NCI-H526 (cell line): ENCODE measurements at regions not wholly inside any gene's neighbourhood (a gene's known extent, or its start where the extent isn't known, plus 50 kb on each side); places are given as distances from the start of the nearest gene placed in this dataset.
A peak's percentile ranks its signal among the peaks of the same experiment; 100 is the strongest.

ENCODE experiments used
- DNase-seq, 2 experiments: peaks; one replicate each; lab custom pipeline; 2025; lab: John Stamatoyannopoulos, UW

GRCh38 chr3:147589016-147589415 lies 179.9 kb downstream of the ZIC1 start:
- peak; percentile 63 to 82 for DNase-seq

DNA sequence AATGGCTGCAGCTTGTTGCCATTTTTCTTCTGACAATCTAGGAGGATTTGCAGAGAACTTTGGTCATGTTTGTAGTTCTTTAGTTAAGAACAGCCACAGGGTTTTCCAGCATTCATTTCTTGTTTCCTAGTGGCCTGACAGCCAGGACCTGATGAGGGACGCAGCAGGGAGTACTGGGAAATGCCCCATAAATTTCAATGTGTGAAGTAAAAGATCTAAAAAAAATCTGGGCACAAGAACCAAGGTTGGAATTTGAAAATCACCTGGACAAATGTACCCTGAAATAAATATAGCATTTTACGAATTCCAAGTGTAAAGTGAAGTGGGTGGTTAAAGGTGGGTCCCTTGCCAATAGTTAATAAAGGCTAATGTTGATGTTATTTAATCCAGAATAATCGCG lies 195.0 kb downstream of the ZIC1 start:
- no peak for DNase-seq

DNA sequence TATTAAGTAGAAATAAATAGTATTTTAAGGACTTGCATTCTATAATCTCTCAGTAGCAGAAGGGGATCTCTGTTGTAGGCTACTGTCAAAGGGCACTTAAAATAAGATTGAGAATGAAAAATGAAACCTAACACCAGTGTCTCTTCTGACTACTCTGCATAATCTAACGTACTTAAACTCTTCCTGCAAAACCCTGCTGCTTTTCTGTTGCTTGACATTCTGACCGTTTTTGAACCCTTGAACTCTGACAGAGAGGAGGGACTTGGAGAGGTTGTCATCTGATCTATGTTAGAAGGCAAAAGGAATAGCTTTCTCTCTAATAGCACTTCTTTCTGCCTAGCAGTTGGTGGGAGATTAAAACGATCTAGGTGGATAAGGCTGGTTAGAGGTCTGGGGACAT lies 204.6 kb downstream of the ZIC1 start:
- DNase-seq = peak in 1 of 2 experiments; percentile 32

DNA sequence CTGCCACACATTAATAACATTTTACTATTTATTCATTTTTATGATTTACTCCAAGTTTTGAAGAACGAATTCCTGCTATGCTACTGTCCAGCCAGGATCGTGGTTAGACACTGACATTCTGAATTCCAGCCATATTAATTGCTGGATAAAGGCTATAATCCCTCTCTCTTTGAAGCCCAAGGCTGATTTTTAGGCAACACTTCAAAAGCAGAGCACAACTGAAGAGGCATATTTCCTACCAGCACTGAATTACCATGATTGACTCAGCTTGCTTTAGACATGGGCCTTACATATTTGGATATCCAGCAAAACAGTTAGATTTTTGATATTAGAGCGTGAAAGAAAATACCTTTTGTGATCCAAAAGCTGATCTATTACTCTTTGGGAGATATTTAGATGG lies 205.0 kb downstream of the ZIC1 start:
- no peak for DNase-seq

DNA sequence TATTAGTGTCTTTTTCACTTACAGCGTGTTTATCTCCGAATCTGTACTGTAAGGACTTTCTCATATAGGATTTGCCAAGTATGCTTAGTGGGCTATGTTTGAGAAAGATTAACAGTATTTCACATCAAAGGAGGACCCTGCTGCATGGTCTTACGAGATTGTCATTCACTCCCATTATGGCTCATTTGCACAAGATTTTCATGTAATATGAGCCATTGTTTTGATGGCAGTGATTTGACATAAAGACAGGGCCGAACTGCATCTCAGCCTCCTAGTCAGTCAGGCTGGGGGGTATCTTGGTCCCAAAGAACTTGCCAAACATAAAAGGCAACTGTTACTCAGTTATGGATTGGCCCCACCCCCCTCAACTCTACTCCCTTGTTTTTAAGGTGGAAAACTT lies 205.9 kb downstream of the ZIC1 start:
- peak in 1 of 2 experiments; percentile 29 for DNase-seq

DNA sequence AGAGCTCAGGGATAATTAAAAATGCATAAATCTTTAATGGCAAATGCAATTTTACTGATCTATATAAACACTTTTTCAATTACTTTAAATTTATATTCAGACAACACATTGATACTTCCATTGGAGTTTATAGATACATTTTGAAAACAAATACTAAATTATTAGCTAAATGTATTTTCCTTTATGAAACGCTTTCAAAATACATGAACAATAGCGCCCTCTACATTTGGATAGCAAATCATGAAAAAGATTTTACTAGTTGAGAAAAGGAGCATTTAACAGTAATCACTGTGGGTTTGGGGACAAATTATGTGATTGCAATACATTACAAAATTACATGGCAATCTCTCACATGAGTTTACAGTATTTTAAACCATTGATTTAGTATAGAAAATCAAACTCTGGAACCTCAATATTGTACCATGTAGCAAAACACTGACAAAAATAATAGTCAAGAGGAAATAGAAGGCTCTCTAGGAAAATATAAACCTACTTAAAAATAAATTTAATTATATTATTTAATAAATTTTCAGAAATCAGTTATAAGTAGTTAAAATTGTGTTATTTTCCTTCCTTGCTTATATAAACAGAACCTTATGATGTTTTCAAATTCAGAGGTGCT lies 207.9 kb downstream of the ZIC1 start:
- peak; percentile 51 to 81 for DNase-seq

- no peak for DNase-seq
Measured at GRCh38 chr3:147618691-147619090, 209.5 kb downstream of the ZIC1 start.

- no peak for DNase-seq
Measured at GRCh38 chr3:147619921-147620560, 210.9 kb downstream of the ZIC1 start.

GRCh38 chr3:147620906-147621305 lies 211.7 kb downstream of the ZIC1 start:
- no peak for DNase-seq

GRCh38 chr3:147630921-147631415 lies 221.8 kb downstream of the ZIC1 start:
- no peak for DNase-seq

DNA sequence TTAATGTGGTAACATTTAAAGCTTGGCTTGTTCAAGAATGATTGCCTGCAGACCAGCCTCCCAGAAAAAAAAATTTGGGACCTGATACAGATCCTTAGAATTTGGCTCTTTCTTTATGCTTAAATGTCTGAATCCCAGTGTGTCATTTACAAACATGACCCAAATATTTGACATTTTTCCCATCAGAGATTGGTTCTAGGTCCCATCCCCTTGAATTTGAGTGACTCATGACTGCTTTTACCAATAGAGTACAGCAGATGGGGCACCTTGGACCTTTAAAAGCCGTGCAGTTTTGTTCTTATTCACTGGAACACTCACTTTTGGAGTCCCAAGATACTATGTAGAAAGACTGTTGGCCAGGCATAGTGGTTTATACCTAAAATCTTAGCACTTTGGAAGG lies 231.6 kb downstream of the ZIC1 start:
- DNase-seq = no peak

- no peak for DNase-seq
Measured at GRCh38 chr3:147645761-147646160, 236.6 kb downstream of the ZIC1 start.

- DNase-seq = peak in 1 of 2 experiments; percentile 18
Measured at GRCh38 chr3:147649475-147649874, 240.3 kb downstream of the ZIC1 start.

- peak; percentile 22 to 37 for DNase-seq
Measured at GRCh38 chr3:147651107-147651778, 242.1 kb downstream of the ZIC1 start.

GRCh38 chr3:147652651-147653366 lies 243.6 kb downstream of the ZIC1 start:
- DNase-seq = peak; percentile 85 to 94

DNA sequence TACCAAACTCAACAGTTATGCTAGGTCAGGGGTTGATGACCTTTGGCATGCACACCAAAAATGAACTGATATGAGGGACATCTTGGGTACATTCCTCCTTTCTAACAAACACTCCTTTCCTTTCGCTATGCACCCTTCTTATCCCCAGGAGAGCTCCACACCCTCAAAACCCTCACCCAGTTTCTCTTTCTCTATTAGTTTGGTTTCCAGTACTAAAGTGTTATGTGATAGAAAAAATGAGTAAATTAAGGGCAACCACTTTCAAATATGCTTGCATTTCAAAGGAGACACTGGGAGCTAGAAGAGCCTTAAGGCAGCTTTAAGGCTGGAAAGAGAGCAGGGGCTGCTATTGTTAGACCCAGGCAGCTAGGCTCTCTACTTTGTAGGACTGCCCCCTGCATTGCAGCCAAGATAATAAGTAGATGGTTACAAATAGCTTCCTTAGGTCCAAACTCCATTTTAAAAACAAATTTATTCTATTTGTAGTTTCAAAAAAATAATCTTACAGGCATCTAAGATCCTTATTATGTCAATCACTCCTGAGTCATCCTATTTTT lies 244.3 kb downstream of the ZIC1 start:
- DNase-seq = peak in 1 of 2 experiments; percentile 39

GRCh38 chr3:147654827-147655226 lies 245.7 kb downstream of the ZIC1 start:
- DNase-seq = no peak

DNA sequence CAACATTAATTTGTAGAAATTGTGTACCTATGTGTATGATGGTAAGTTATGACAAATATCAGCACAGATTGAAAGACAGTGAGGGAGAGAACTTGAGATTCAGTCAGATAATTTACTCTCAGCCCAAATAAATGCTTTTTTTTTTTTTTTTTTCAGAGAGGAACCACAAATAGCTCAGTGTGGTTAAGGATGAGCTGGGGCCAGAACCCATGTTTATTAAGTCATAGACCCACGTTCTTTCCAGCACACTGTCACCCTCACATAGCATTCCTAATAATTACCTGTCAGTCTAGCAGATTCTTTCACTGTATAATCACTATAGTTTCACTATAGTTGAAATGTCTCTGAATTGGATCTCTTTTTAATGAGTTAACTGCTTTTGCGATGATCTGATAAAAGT lies 246.1 kb downstream of the ZIC1 start:
- DNase-seq = no peak

DNA sequence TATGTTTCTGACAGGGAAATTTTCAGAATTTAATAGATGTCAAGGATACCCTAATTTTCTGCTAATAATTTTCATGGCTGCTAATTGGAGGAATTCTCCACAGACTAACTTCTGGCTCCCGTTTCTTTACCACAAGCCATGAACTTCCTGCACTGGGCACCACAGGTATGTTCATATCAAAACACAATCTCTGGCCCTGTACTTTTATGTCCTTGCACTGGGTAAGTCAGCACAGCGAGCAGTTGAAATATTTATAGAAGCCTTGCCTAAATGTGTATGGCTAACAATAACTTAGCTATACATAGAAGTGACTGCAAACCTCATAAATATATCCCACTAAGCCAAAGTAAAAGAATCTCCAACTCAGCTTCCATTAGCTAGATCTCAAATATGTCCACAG lies 246.9 kb downstream of the ZIC1 start:
- no peak for DNase-seq

DNA sequence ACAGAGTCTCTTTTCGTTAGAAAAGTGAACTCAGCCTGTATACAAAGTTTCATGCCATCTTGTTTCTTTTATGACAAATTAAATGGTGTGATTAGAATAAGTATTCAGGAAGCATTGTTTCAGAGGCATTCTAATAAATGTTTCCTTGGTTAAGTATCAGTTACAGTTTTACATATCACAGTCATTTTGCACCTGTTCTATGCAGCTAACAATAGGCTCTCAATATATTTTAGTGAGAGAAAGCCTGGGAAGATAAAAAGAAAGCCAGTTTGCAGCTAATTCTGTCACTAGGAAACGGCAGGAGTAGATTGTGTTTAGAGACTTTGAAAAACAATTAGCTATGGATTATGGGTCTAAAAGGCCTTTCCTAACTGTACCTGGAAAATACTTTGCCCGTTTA lies 252.8 kb downstream of the ZIC1 start:
- DNase-seq = peak; percentile 92 to 93

GRCh38 chr3:147662705-147663104 lies 253.5 kb downstream of the ZIC1 start:
- DNase-seq = peak in 1 of 2 experiments; percentile 33

DNA sequence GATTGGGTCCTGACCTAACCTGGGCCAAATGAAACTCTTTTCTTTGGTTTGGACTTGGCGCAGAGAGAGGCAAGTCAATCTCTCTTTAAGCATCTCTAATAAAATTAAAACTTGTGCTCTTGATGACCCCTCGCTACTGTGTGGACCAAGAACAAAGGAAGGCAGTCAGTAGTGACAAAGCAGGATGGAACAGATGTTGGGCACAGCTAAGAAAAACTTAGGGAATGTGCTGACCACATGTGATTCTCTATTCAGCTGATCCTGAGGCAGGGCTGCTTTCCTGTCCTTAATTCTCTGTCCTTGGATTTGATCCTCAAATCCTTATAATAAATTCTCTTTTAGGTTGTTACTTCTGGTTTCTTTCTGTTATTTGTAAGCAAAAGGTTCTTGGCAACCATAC lies 259.9 kb downstream of the ZIC1 start:
- no peak for DNase-seq
